Endodermal cell (in vitro differentiated cells): ENCODE measurements at regions not wholly inside any gene's neighbourhood (a gene's known extent, or its start where the extent isn't known, plus 50 kb on each side); places are given as distances from the start of the nearest gene placed in this dataset.
A peak's percentile ranks its signal among the peaks of the same experiment; 100 is the strongest.

Experiments used
- DNase-seq: peaks from one replicate; pipeline ENCODE4 v3.0.0-alpha.2; 2017
- H3K27ac ChIP-seq: 2 replicates; pipeline ENCODE4 v1.5.1; 2013; ENCODE audit warnings: mild to moderate bottlenecking, low read depth, low read length, moderate library complexity
- H3K27me3 ChIP-seq: 2 replicates; pipeline ENCODE4 v1.6.1; 2013; ENCODE audit warnings: mild to moderate bottlenecking, low read length, moderate library complexity; ENCODE audit not compliant: insufficient read depth, control insufficient read depth, poor library complexity, severe bottlenecking
- H3K36me3 ChIP-seq: 2 replicates; pipeline ENCODE4 v1.7.0; 2013; ENCODE audit warnings: mild to moderate bottlenecking, low read length, moderate library complexity; ENCODE audit not compliant: control insufficient read depth, insufficient read depth
- H3K4me1 ChIP-seq: one replicate; pipeline ENCODE4 v1.7.0; 2013; ENCODE audit warnings: low read length; ENCODE audit not compliant: control insufficient read depth, insufficient read depth
- H3K4me3 ChIP-seq: 2 replicates; pipeline ENCODE4 v1.5.1; 2013; ENCODE audit warnings: mild to moderate bottlenecking, low read length, moderate library complexity
- H3K9ac ChIP-seq: 2 replicates; pipeline ENCODE4 v1.6.1; 2013; ENCODE audit warnings: mild to moderate bottlenecking, low read length, moderate library complexity; ENCODE audit not compliant: poor library complexity, severe bottlenecking; ENCODE audit errors: extremely low read depth
- H3K9me3 ChIP-seq: 2 replicates; pipeline ENCODE4 v1.6.1; 2013; ENCODE audit warnings: mild to moderate bottlenecking, low read length, moderate library complexity; ENCODE audit not compliant: control insufficient read depth
- H3K27ac Mint-ChIP-seq: 2 replicates; pipeline ENCODE4 v1.8.0; 2020; ENCODE audit warnings: mixed read lengths
- H3K27me3 Mint-ChIP-seq: 2 replicates; pipeline ENCODE4 v1.8.0; 2021; ENCODE audit warnings: mild to moderate bottlenecking, mixed read lengths; ENCODE audit not compliant: insufficient read depth
- H3K36me3 Mint-ChIP-seq: 2 replicates; pipeline ENCODE4 v1.8.0; 2020; ENCODE audit warnings: low read depth, mixed read lengths
- H3K4me1 Mint-ChIP-seq: 2 replicates; pipeline ENCODE4 v1.8.0; 2020; ENCODE audit warnings: mixed read lengths
- H3K4me3 Mint-ChIP-seq: 2 replicates; pipeline ENCODE4 v1.8.0; 2020; ENCODE audit warnings: mild to moderate bottlenecking, moderate library complexity, mixed read lengths
- H3K9me3 Mint-ChIP-seq: 2 replicates; pipeline ENCODE4 v1.8.0; 2020; ENCODE audit warnings: mild to moderate bottlenecking, mixed read lengths
- WGBS, 2 experiments: methylation state at CpG; one replicate each; pipeline versions ENCODE4 v1.1.5 to v1.1.7; 2013; ENCODE audit warnings: missing lambda C conversion rate in 2 of 2, mixed read lengths in 1 of 2; ENCODE audit not compliant: insufficient coverage in 1 of 2, insufficient read length in 1 of 2; 5-methylcytosine and 5-hydroxymethylcytosine counted together
- TF ChIP-seq, protein P1 (sequence below): fragments of 200-600 bp; sonication (generic); conservative IDR thresholded peaks from 2 replicates; pipeline ENCODE4 v1.5.0; 2021; ENCODE audit warnings: antibody characterized with exemption, mild to moderate bottlenecking

DNA sequence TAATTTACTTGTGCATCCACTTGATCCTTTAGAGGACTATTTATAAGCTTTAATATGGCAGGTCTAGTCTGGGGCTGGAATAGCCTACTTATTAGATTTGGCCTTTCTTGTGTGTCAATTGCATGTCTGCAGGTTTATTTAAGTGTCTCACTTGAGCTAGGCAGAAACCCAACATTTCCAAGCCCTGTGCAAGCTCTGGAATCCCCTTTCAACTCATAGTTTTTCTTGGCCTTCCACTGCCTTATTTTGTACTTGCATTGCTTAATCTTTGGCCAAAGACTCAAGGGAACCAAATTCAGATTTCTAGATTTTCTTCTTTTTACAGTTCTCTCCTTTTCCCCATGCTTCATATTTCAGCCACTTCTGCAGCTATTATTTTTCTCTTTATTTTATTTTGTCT, 102.4 kb upstream of the RFX3 start:
- Mint-ChIP-seq H3K27me3 (no peaks in the 10 kb centered on the region), H3K27ac (no peak overlapping the region), H3K4me3 (no peak overlapping the region), H3K4me1 (peaks cover 6% of the 10 kb centered on the region), H3K36me3 (no peaks in the 10 kb centered on the region), H3K9me3 (no peaks in the 10 kb centered on the region)
- H3K4me1 ChIP-seq, result no peaks in the 10 kb centered on the region
- no peak for DNase-seq
- H3K27me3 ChIP-seq, result no peaks in the 10 kb centered on the region
- H3K27ac ChIP-seq, result no peak overlapping the region
- TF ChIP-seq, protein P1, sequence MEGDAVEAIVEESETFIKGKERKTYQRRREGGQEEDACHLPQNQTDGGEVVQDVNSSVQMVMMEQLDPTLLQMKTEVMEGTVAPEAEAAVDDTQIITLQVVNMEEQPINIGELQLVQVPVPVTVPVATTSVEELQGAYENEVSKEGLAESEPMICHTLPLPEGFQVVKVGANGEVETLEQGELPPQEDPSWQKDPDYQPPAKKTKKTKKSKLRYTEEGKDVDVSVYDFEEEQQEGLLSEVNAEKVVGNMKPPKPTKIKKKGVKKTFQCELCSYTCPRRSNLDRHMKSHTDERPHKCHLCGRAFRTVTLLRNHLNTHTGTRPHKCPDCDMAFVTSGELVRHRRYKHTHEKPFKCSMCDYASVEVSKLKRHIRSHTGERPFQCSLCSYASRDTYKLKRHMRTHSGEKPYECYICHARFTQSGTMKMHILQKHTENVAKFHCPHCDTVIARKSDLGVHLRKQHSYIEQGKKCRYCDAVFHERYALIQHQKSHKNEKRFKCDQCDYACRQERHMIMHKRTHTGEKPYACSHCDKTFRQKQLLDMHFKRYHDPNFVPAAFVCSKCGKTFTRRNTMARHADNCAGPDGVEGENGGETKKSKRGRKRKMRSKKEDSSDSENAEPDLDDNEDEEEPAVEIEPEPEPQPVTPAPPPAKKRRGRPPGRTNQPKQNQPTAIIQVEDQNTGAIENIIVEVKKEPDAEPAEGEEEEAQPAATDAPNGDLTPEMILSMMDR, result no peak
- H3K9ac ChIP-seq, result no peak overlapping the region
- no peaks in the 10 kb centered on the region for H3K36me3 ChIP-seq
- H3K4me3 ChIP-seq, result no peak overlapping the region
- H3K9me3 ChIP-seq, result no peaks in the 10 kb centered on the region

DNA sequence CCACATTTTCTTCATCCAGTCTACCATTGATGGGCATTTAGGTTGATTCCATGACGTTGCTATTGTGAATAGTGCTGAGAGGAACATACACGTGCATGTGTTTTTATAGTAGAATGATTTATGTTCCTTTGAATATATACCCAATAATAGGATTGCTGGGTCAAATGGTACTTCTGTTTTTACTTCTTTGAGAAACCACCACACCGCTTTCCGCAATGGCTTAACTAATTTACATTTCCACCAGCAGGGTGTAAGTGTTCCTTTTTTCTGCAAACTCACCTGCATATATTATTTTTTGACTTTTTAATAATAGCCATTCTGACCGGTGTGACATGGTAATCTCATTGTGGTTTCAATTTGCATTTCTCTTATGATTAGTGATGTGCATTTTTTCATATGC, 82.2 kb upstream of the RFX3 start:
- Histone ChIP-seq H3K9ac (no peak overlapping the region), H3K36me3 (no peaks in the 10 kb centered on the region), H3K27me3 (no peaks in the 10 kb centered on the region), H3K27ac (no peak overlapping the region), H3K4me3 (no peak overlapping the region), H3K4me1 (no peaks in the 10 kb centered on the region), H3K9me3 (no peaks in the 10 kb centered on the region)
- Mint-ChIP-seq H3K27ac (no peak overlapping the region), H3K4me1 (no peaks in the 10 kb centered on the region), H3K4me3 (no peak overlapping the region), H3K27me3 (no peaks in the 10 kb centered on the region), H3K9me3 (no peaks in the 10 kb centered on the region), H3K36me3 (no peaks in the 10 kb centered on the region)
- no peak for DNase-seq
- TF ChIP-seq, protein P1, result peak; percentile 21
- 90 to 100% methylated on average over 2 to 5 of the region's 5 CpGs for WGBS, 2 experiments

DNA sequence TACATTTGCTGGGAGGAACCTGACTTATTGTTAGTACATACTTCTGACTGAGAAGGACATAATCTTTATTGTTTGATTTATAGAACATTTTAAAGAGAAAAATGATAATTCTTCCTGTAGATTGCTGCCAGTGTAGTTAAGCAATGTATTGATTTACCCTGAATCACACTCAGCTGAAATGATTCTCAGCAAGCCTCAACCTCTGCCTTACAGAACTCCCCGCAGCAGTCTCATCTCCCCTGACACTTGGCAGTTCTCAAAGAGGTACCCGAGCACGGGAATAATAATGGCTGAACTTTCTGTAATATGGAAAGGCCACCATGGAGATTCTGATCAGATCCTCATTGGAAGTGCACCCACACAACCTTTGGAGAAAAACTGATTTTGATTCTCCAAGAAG, 74.9 kb upstream of the RFX3 start:
- Histone ChIP-seq H3K36me3 (no peaks in the 10 kb centered on the region), H3K27me3 (peaks cover 11% of the 10 kb centered on the region), H3K4me3 (no peak overlapping the region), H3K9me3 (no peaks in the 10 kb centered on the region), H3K27ac (no peak overlapping the region), H3K9ac (no peak overlapping the region), H3K4me1 (no peaks in the 10 kb centered on the region)
- TF ChIP-seq, protein P1, result no peak
- WGBS, 2 experiments, result 89 to 90% methylated on average over 3 of the region's 3 CpGs
- no peak overlapping the region for H3K27ac Mint-ChIP-seq
- H3K36me3 Mint-ChIP-seq, result no peaks in the 10 kb centered on the region
- no peaks in the 10 kb centered on the region for H3K4me1 Mint-ChIP-seq
- no peak for DNase-seq
- H3K4me3 Mint-ChIP-seq, result no peak overlapping the region
- H3K9me3 Mint-ChIP-seq, result no peaks in the 10 kb centered on the region
- H3K27me3 Mint-ChIP-seq, result peaks cover 7% of the 10 kb centered on the region
